PC-3 (cell line): ENCODE measurements at regions not wholly inside any gene's neighbourhood (a gene's known extent, or its start where the extent isn't known, plus 50 kb on each side); places are given as distances from the start of the nearest gene placed in this dataset.

Experiments used
- EZH2 ChIP-seq: fragments of 300-600 bp; sonication (generic); IDR thresholded peaks from one replicate; pipeline ENCODE4 v1.6.1; 2017; ENCODE audit warnings: antibody characterized with exemption, mild to moderate bottlenecking, low read length; ENCODE audit not compliant: unreplicated experiment
- TF ChIP-seq, protein P1 (sequence below): fragments of 300-600 bp; sonication (generic); conservative IDR thresholded peaks from 2 replicates; pipeline ENCODE4 v1.5.1; 2017; ENCODE audit warnings: antibody characterized with exemption, low read depth, mild to moderate bottlenecking, low read length

- TF ChIP-seq, protein P1, sequence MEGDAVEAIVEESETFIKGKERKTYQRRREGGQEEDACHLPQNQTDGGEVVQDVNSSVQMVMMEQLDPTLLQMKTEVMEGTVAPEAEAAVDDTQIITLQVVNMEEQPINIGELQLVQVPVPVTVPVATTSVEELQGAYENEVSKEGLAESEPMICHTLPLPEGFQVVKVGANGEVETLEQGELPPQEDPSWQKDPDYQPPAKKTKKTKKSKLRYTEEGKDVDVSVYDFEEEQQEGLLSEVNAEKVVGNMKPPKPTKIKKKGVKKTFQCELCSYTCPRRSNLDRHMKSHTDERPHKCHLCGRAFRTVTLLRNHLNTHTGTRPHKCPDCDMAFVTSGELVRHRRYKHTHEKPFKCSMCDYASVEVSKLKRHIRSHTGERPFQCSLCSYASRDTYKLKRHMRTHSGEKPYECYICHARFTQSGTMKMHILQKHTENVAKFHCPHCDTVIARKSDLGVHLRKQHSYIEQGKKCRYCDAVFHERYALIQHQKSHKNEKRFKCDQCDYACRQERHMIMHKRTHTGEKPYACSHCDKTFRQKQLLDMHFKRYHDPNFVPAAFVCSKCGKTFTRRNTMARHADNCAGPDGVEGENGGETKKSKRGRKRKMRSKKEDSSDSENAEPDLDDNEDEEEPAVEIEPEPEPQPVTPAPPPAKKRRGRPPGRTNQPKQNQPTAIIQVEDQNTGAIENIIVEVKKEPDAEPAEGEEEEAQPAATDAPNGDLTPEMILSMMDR, result no peak
- no peak for TF ChIP-seq EZH2
Observed at GRCh38 chr14:38079886-38080285, 127.8 kb upstream of the SSTR1 start.
